ENCODE measurements at regions not wholly inside any gene's neighbourhood (a gene's known extent, or its start where the extent isn't known, plus 50 kb on each side); places are given as distances from the start of the nearest gene placed in this dataset.

- Mint-ChIP-seq H3K4me1 (ENCODE audit: low read depth) (no peaks in the 10 kb centered on the region), H3K9me3 (peaks cover 5% of the 10 kb centered on the region), H3K27ac (no peak overlapping the region), H3K4me3 (no peak overlapping the region), H3K36me3 (ENCODE audit: low read depth) (no peaks in the 10 kb centered on the region), H3K27me3 (ENCODE audit: low read depth) (no peaks in the 10 kb centered on the region)
- CTCF ChIA-PET, result no interaction called here
- intact Hi-C loops (cut with micrococcal nuclease), result no loop called here
- DNase-seq, result no peak
Observed at GRCh38 chr6:91731939-91732338, 1145.1 kb upstream of the MAP3K7 start.

- intact Hi-C loops (cut with micrococcal nuclease), result no loop called here
- DNase-seq, result no peak
- Mint-ChIP-seq H3K27ac (no peak overlapping the region), H3K4me3 (no peak overlapping the region), H3K36me3 (ENCODE audit: low read depth) (no peaks in the 10 kb centered on the region), H3K9me3 (peaks cover 7% of the 10 kb centered on the region), H3K27me3 (ENCODE audit: low read depth) (no peaks in the 10 kb centered on the region), H3K4me1 (ENCODE audit: low read depth) (no peaks in the 10 kb centered on the region)
- CTCF ChIA-PET, result interaction anchor here (0.6 kb wide), 2 partner anchors 9 to 86 kb away, joined by 3 read pairs; no protein-coding TSS in a partner anchor
Observed at GRCh38 chr6:91730710-91731109, 1143.8 kb upstream of the MAP3K7 start.

- H3K36me3 Mint-ChIP-seq (ENCODE audit: low read depth), result no peaks in the 10 kb centered on the region
- intact Hi-C loops (cut with micrococcal nuclease), result no loop called here
- no peaks in the 10 kb centered on the region for H3K4me1 Mint-ChIP-seq (ENCODE audit: low read depth)
- H3K27ac Mint-ChIP-seq, result no peak overlapping the region
- no peaks in the 10 kb centered on the region for H3K27me3 Mint-ChIP-seq (ENCODE audit: low read depth)
- no peak for DNase-seq
- H3K4me3 Mint-ChIP-seq, result no peak overlapping the region
- peaks cover 3% of the 10 kb centered on the region for H3K9me3 Mint-ChIP-seq
- CTCF ChIA-PET, result no interaction called here
Observed at GRCh38 chr6:91720324-91720723, 1133.5 kb upstream of the MAP3K7 start.

- DNase-seq, result no peak
- no peaks in the 10 kb centered on the region for H3K9me3 Mint-ChIP-seq
- H3K27me3 Mint-ChIP-seq (ENCODE audit: low read depth), result no peaks in the 10 kb centered on the region
- CTCF ChIA-PET, result no interaction called here
- intact Hi-C loops (cut with micrococcal nuclease), result no loop called here
- no peaks in the 10 kb centered on the region for H3K4me1 Mint-ChIP-seq (ENCODE audit: low read depth)
- no peaks in the 10 kb centered on the region for H3K36me3 Mint-ChIP-seq (ENCODE audit: low read depth)
- no peak overlapping the region for H3K4me3 Mint-ChIP-seq
- no peak overlapping the region for H3K27ac Mint-ChIP-seq
Observed at GRCh38 chr6:91719414-91719813, 1132.5 kb upstream of the MAP3K7 start.

GRCh38 chr6:91718198-91718597 lies 1131.3 kb upstream of the MAP3K7 start:
- H3K4me1 Mint-ChIP-seq (ENCODE audit: low read depth), result no peaks in the 10 kb centered on the region
- peaks cover 2% of the 10 kb centered on the region for H3K9me3 Mint-ChIP-seq
- intact Hi-C loops (cut with micrococcal nuclease), result no loop called here
- no peak overlapping the region for H3K4me3 Mint-ChIP-seq
- H3K27ac Mint-ChIP-seq, result no peak overlapping the region
- H3K36me3 Mint-ChIP-seq (ENCODE audit: low read depth), result no peaks in the 10 kb centered on the region
- no peak for DNase-seq
- H3K27me3 Mint-ChIP-seq (ENCODE audit: low read depth), result no peaks in the 10 kb centered on the region
- CTCF ChIA-PET, result no interaction called here

- intact Hi-C loops (cut with micrococcal nuclease), result no loop called here
- peaks cover 6% of the 10 kb centered on the region for H3K9me3 Mint-ChIP-seq
- no peaks in the 10 kb centered on the region for H3K4me1 Mint-ChIP-seq (ENCODE audit: low read depth)
- no peaks in the 10 kb centered on the region for H3K27me3 Mint-ChIP-seq (ENCODE audit: low read depth)
- DNase-seq, result no peak
- no peaks in the 10 kb centered on the region for H3K36me3 Mint-ChIP-seq (ENCODE audit: low read depth)
- H3K4me3 Mint-ChIP-seq, result no peak overlapping the region
- CTCF ChIA-PET, result no interaction called here
- H3K27ac Mint-ChIP-seq, result no peak overlapping the region
Observed at GRCh38 chr6:91717094-91717493, 1130.2 kb upstream of the MAP3K7 start.

GRCh38 chr6:91716361-91716760 lies 1129.5 kb upstream of the MAP3K7 start:
- intact Hi-C loops (cut with micrococcal nuclease), result no loop called here
- no peak for DNase-seq
- H3K27me3 Mint-ChIP-seq (ENCODE audit: low read depth), result no peaks in the 10 kb centered on the region
- H3K4me3 Mint-ChIP-seq, result no peak overlapping the region
- H3K27ac Mint-ChIP-seq, result no peak overlapping the region
- no peaks in the 10 kb centered on the region for H3K4me1 Mint-ChIP-seq (ENCODE audit: low read depth)
- CTCF ChIA-PET, result no interaction called here
- peaks cover 6% of the 10 kb centered on the region for H3K9me3 Mint-ChIP-seq
- no peaks in the 10 kb centered on the region for H3K36me3 Mint-ChIP-seq (ENCODE audit: low read depth)

- intact Hi-C loops (cut with micrococcal nuclease), result no loop called here
- H3K27ac Mint-ChIP-seq, result no peak overlapping the region
Observed at GRCh38 chr6:91715171-91715805, 1128.4 kb upstream of the MAP3K7 start.

GRCh38 chr6:91713911-91714310 lies 1127.0 kb upstream of the MAP3K7 start:
- Mint-ChIP-seq H3K36me3 (ENCODE audit: low read depth) (no peaks in the 10 kb centered on the region), H3K4me1 (ENCODE audit: low read depth) (no peaks in the 10 kb centered on the region), H3K27me3 (ENCODE audit: low read depth) (no peaks in the 10 kb centered on the region), H3K9me3 (peaks cover 8% of the 10 kb centered on the region), H3K4me3 (no peak overlapping the region), H3K27ac (no peak overlapping the region)
- DNase-seq, result no peak
- CTCF ChIA-PET, result no interaction called here
- intact Hi-C loops (cut with micrococcal nuclease), result no loop called here

More at GRCh38 chr6:91715171-91715805, 1128.4 kb upstream of the MAP3K7 start:
- no peak overlapping the region for H3K4me3 Mint-ChIP-seq
- CTCF ChIA-PET, result no interaction called here
- H3K36me3 Mint-ChIP-seq (ENCODE audit: low read depth), result no peaks in the 10 kb centered on the region
- H3K9me3 Mint-ChIP-seq, result peaks cover 8% of the 10 kb centered on the region
- H3K4me1 Mint-ChIP-seq (ENCODE audit: low read depth), result no peaks in the 10 kb centered on the region
- no peak for DNase-seq
- no peaks in the 10 kb centered on the region for H3K27me3 Mint-ChIP-seq (ENCODE audit: low read depth)

GRCh38 chr6:91711518-91711917 lies 1124.6 kb upstream of the MAP3K7 start:
- Mint-ChIP-seq H3K4me1 (ENCODE audit: low read depth) (no peaks in the 10 kb centered on the region), H3K4me3 (no peak overlapping the region), H3K27ac (no peak overlapping the region), H3K9me3 (peaks cover 9% of the 10 kb centered on the region), H3K36me3 (ENCODE audit: low read depth) (no peaks in the 10 kb centered on the region), H3K27me3 (ENCODE audit: low read depth) (no peaks in the 10 kb centered on the region)
- intact Hi-C loops (cut with micrococcal nuclease), result no loop called here
- CTCF ChIA-PET, result no interaction called here
- DNase-seq, result no peak

GRCh38 chr6:91710342-91710741 lies 1123.5 kb upstream of the MAP3K7 start:
- no peaks in the 10 kb centered on the region for H3K36me3 Mint-ChIP-seq (ENCODE audit: low read depth)
- intact Hi-C loops (cut with micrococcal nuclease), result no loop called here
- CTCF ChIA-PET, result no interaction called here
- DNase-seq, result no peak
- no peaks in the 10 kb centered on the region for H3K4me1 Mint-ChIP-seq (ENCODE audit: low read depth)
- H3K4me3 Mint-ChIP-seq, result no peak overlapping the region
- peaks cover 9% of the 10 kb centered on the region for H3K9me3 Mint-ChIP-seq
- no peak overlapping the region for H3K27ac Mint-ChIP-seq
- no peaks in the 10 kb centered on the region for H3K27me3 Mint-ChIP-seq (ENCODE audit: low read depth)

GRCh38 chr6:91708534-91708933 lies 1121.7 kb upstream of the MAP3K7 start:
- Mint-ChIP-seq H3K27ac (no peak overlapping the region), H3K4me1 (ENCODE audit: low read depth) (no peaks in the 10 kb centered on the region), H3K36me3 (ENCODE audit: low read depth) (no peaks in the 10 kb centered on the region), H3K4me3 (no peak overlapping the region), H3K9me3 (peaks cover 8% of the 10 kb centered on the region), H3K27me3 (ENCODE audit: low read depth) (no peaks in the 10 kb centered on the region)
- intact Hi-C loops (cut with micrococcal nuclease), result no loop called here
- CTCF ChIA-PET, result no interaction called here
- DNase-seq, result no peak

- no peaks in the 10 kb centered on the region for H3K36me3 Mint-ChIP-seq (ENCODE audit: low read depth)
- no peaks in the 10 kb centered on the region for H3K27me3 Mint-ChIP-seq (ENCODE audit: low read depth)
- H3K4me3 Mint-ChIP-seq, result no peak overlapping the region
- CTCF ChIA-PET, result no interaction called here
- no peaks in the 10 kb centered on the region for H3K4me1 Mint-ChIP-seq (ENCODE audit: low read depth)
- peaks cover 4% of the 10 kb centered on the region for H3K9me3 Mint-ChIP-seq
- no peak overlapping the region for H3K27ac Mint-ChIP-seq
- intact Hi-C loops (cut with micrococcal nuclease), result no loop called here
- no peak for DNase-seq
Observed at GRCh38 chr6:91705646-91706045, 1118.8 kb upstream of the MAP3K7 start.

GRCh38 chr6:91704531-91704930 lies 1117.7 kb upstream of the MAP3K7 start:
- CTCF ChIA-PET, result no interaction called here
- intact Hi-C loops (cut with micrococcal nuclease), result no loop called here
- Mint-ChIP-seq H3K4me1 (ENCODE audit: low read depth) (no peaks in the 10 kb centered on the region), H3K36me3 (ENCODE audit: low read depth) (no peaks in the 10 kb centered on the region), H3K27ac (no peak overlapping the region), H3K4me3 (no peak overlapping the region), H3K27me3 (ENCODE audit: low read depth) (no peaks in the 10 kb centered on the region), H3K9me3 (peaks cover 1% of the 10 kb centered on the region)
- DNase-seq, result no peak
